Chondrocyte (in vitro differentiated cells): ENCODE measurements at regions not wholly inside any gene's neighbourhood (a gene's known extent, or its start where the extent isn't known, plus 50 kb on each side); places are given as distances from the start of the nearest gene placed in this dataset.

ENCODE experiments used
- DNase-seq: peaks from one replicate; pipeline ENCODE4 v3.0.0; 2021; ENCODE audit warnings: mixed read lengths, low spot score
- H3K27ac Mint-ChIP-seq: one replicate; pipeline ENCODE4 v1.8.0; 2021; ENCODE audit warnings: mild to moderate bottlenecking, moderate library complexity, mixed read lengths; ENCODE audit not compliant: unreplicated experiment
- H3K27me3 Mint-ChIP-seq: 2 replicates; pipeline ENCODE4 v1.8.0; 2021; ENCODE audit warnings: low read depth, mixed read lengths
- H3K36me3 Mint-ChIP-seq: 2 replicates; pipeline ENCODE4 v1.8.0; 2021; ENCODE audit warnings: low read depth, mixed read lengths
- H3K4me1 Mint-ChIP-seq: 2 replicates; pipeline ENCODE4 v1.8.0; 2021; ENCODE audit warnings: low read depth, mild to moderate bottlenecking, mixed read lengths
- H3K4me3 Mint-ChIP-seq: one replicate; pipeline ENCODE4 v1.8.0; 2021; ENCODE audit warnings: mild to moderate bottlenecking, moderate library complexity, mixed read lengths; ENCODE audit not compliant: unreplicated experiment
- H3K9me3 Mint-ChIP-seq: 2 replicates; pipeline ENCODE4 v1.8.0; 2021; ENCODE audit warnings: low read depth, mixed read lengths
- TF ChIP-seq, protein P1 (sequence below): fragments of 200-600 bp; sonication (generic); IDR thresholded peaks from 2 replicates; pipeline ENCODE4 v1.5.0; 2021; ENCODE audit warnings: antibody characterized with exemption, mild to moderate bottlenecking, moderate library complexity

DNA sequence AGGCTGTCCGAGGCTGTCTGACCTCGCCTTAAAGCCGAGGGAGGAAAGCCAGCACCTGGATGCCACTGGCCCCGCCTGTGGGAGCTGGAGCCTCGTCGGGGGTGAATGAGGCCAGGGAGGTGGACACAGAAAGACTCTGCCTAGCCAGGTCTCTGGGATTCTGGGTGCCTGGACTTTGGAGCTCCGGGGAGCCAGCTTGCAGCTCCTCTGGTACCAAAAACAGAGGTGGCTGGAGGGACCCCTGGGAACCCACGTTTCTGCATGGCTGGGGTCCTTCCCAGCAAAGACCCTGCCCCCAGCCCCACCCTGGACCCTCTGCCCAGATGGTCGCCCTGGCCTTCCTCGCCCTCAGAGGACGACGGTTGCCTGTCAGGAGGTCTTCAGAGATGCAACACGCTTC is 239.7 kb downstream of the BRD1 start:
- TF ChIP-seq, protein P1, sequence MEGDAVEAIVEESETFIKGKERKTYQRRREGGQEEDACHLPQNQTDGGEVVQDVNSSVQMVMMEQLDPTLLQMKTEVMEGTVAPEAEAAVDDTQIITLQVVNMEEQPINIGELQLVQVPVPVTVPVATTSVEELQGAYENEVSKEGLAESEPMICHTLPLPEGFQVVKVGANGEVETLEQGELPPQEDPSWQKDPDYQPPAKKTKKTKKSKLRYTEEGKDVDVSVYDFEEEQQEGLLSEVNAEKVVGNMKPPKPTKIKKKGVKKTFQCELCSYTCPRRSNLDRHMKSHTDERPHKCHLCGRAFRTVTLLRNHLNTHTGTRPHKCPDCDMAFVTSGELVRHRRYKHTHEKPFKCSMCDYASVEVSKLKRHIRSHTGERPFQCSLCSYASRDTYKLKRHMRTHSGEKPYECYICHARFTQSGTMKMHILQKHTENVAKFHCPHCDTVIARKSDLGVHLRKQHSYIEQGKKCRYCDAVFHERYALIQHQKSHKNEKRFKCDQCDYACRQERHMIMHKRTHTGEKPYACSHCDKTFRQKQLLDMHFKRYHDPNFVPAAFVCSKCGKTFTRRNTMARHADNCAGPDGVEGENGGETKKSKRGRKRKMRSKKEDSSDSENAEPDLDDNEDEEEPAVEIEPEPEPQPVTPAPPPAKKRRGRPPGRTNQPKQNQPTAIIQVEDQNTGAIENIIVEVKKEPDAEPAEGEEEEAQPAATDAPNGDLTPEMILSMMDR, result no peak
- Mint-ChIP-seq H3K9me3 (no peaks in the 10 kb centered on the region), H3K36me3 (no peaks in the 10 kb centered on the region), H3K27me3 (peaks cover 10% of the 10 kb centered on the region), H3K4me1 (no peaks in the 10 kb centered on the region), H3K27ac (no peak overlapping the region), H3K4me3 (no peak overlapping the region)
- DNase-seq, result no peak

DNA sequence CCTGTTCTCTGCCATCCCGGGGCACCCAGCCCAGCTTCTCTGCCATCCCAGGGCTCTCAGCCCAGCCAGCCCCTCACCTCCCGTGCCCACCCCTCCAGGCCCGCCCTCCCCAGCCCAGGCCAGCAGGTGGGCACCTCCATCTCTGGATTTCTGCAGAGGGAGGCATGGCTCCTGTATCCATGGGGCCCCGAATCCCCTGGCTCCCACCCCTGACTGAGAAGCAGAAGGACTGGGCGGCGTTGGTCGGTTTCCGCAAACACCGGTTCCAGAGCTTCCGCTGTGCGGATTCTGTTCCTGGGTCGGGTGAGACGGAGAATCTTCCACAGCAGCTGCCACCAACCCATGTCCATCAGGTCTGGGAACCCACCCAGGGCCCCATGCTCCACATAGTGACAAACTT is 240.3 kb downstream of the BRD1 start:
- TF ChIP-seq, protein P1, result no peak
- Mint-ChIP-seq H3K27me3 (peaks cover 10% of the 10 kb centered on the region), H3K36me3 (no peaks in the 10 kb centered on the region), H3K27ac (no peak overlapping the region), H3K4me1 (no peaks in the 10 kb centered on the region), H3K9me3 (no peaks in the 10 kb centered on the region), H3K4me3 (no peak overlapping the region)
- DNase-seq, result no peak

DNA sequence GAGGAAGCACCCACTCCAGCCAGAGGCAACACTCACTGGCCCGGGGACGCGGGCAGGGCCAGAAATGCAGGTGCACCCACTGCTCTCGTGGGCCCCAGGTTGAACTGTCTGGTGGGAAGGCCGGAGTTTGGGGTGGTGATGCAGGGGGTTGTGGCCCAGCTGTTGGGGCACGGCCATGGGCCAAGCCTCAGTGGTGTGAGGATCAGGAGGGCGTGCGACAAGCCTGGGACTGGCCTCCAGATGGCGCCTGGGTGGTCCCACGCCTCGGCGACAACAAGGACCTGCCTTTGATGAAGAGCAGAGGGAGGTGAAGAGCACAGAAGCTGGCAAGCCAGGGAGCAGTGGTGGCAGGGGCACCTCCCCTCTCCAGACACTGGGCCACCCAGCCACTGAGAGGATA is 240.8 kb downstream of the BRD1 start:
- DNase-seq, result no peak
- Mint-ChIP-seq H3K27ac (no peak overlapping the region), H3K9me3 (no peaks in the 10 kb centered on the region), H3K4me3 (no peak overlapping the region), H3K36me3 (no peaks in the 10 kb centered on the region), H3K4me1 (no peaks in the 10 kb centered on the region), H3K27me3 (peaks cover 10% of the 10 kb centered on the region)
- TF ChIP-seq, protein P1, result no peak

DNA sequence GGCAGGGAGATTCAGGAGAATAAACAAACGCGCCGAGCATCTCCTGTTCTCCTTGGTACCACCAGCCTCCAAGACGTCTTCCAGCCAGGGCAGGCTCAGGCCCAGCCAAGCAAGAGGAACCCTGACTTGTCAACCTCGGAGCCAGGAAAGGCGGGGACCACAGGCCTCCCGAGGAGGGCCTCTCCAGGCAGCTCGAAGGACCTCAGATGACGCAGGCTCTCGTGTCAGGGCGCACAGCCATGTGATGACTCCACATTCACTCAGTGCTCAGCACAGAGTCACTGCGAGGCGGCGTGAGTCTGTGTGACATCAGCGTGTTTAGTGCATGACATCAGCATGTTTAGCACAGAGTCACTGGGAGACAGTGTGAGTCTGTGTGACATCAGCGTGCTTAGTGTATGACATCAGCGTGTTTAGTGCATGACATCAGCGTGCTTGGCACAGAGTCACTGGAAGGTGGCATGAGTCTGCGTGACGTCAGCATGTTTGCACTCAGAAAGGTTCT is 241.4 kb downstream of the BRD1 start:
- peaks cover 10% of the 10 kb centered on the region for H3K27me3 Mint-ChIP-seq
- no peak overlapping the region for H3K4me3 Mint-ChIP-seq
- no peaks in the 10 kb centered on the region for H3K9me3 Mint-ChIP-seq
- H3K4me1 Mint-ChIP-seq, result no peaks in the 10 kb centered on the region
- no peaks in the 10 kb centered on the region for H3K36me3 Mint-ChIP-seq
- TF ChIP-seq, protein P1, result no peak
- DNase-seq, result peak; percentile 91
- no peak overlapping the region for H3K27ac Mint-ChIP-seq

DNA sequence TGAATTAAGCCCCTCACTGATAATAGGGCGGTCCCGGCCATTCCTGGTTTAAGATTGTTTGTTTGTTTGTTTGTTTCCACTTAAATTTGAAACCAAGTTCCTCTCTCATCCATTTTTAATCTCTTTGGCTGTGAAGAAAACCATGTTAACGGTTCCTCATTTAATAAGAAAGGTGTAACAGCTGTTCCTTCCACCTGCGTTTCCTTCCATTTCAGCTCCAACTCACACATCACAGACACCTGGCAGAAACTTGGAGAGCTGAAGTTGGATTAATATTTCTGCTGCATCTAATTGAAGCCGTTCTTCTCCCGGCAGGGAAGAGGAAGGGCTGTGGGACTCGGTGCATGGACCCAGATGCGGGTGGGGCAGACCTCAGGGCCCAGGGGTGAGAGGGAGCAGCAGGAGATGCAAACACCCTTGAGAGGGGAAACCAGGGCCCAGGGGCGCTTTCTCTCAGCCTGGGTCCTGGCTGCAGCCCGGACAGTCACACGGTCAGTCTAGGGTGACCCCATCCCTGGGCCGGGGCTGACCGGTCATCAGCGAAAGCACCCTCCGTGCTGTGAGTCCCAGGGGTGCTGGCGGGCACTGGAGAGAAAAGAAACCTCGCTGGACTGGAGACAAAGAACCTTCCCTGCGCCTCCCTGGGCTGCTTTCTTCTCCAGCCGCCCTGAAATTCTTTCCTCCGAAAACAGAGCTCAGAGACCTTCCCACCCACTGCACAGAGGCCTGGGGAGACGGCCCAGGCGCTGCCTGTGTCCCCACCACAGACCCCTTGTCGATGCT is 242.0 kb downstream of the BRD1 start:
- Mint-ChIP-seq H3K27ac (no peak overlapping the region), H3K9me3 (no peaks in the 10 kb centered on the region)

More for the DNA sequence above, 242.0 kb downstream of the BRD1 start:
- no peaks in the 10 kb centered on the region for H3K4me1 Mint-ChIP-seq
- no peak overlapping the region for H3K4me3 Mint-ChIP-seq
- no peaks in the 10 kb centered on the region for H3K36me3 Mint-ChIP-seq
- H3K27me3 Mint-ChIP-seq, result peaks cover 10% of the 10 kb centered on the region
- TF ChIP-seq, protein P1, result no peak
- no peak for DNase-seq
